ENCODE measurements at regions not wholly inside any gene's neighbourhood (a gene's known extent, or its start where the extent isn't known, plus 50 kb on each side); places are given as distances from the start of the nearest gene placed in this dataset.

DNA sequence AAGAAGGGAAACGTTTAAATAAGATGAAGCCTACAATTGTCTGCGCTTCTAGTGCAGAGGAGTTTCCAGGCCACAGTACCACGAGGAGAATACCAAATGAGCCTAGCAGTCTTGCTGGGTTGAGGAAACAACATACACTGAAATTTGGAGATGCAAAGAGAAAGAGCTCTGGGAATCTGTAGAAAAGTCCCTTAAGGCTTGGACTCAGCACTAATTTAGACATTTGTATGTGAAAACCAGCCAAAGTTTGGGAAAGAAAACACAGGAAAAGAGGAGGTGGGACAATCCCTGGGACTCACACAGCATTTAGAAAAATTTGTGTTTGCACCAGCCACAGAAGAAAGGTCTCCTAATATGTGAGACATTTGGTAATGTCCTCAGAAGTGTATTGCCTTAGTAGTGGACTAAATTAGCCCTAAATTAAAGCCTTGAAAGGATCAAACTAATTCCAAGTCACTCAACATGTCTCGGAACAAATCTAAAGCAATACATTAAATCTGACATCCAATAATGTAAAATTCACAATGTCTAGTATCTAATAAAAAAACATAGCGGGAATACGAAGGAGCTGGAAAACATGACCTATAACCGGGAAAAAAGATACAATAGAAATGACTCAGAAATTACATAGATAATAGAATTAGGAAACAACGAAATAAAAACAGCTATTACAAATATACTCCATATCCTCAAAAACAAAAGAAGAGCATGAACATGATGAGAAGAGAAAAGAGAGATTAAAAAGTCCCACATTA is 187.1 kb upstream of the NAMPT start:
- Histone ChIP-seq H3K27ac (ENCODE audit: control insufficient read depth, insufficient read depth, low read length) (no peak overlapping the region), H3K4me2 (ENCODE audit: control insufficient read depth, extremely low read depth, insufficient read depth, low read depth, low read length) (no peak overlapping the region), H3K36me3 (ENCODE audit: control insufficient read depth in 2 of 2, extremely low read depth in 1 of 2, insufficient read depth in 2 of 2, low read length in 2 of 2) (no peaks in the 10 kb centered on the region), H3K9me1 (ENCODE audit: control insufficient read depth, extremely low read depth, insufficient read depth, low read length) (no peaks in the 10 kb centered on the region), H3K9ac (ENCODE audit: control insufficient read depth, extremely low read depth, insufficient read depth, low read length) (no peak overlapping the region), H3K9me3 (ENCODE audit: control insufficient read depth, low read depth, low read length) (no peaks in the 10 kb centered on the region), H3K79me2 (ENCODE audit: control insufficient read depth, insufficient read depth, low read length) (no peaks in the 10 kb centered on the region), H4K20me1 (ENCODE audit: control insufficient read depth, extremely low read depth, insufficient read depth, low read length) (no peaks in the 10 kb centered on the region), H3K4me3 (ENCODE audit: control insufficient read depth in 2 of 3, extremely low read depth in 1 of 3, insufficient read depth in 2 of 3, low read depth in 1 of 3, low read length in 3 of 3) (no peak overlapping the region), H3K27me3 (ENCODE audit: control insufficient read depth, extremely low read depth, insufficient read depth, low read length) (no peaks in the 10 kb centered on the region), H2AFZ (ENCODE audit: control insufficient read depth, low read length) (no peak overlapping the region), H3K4me1 (ENCODE audit: control insufficient read depth, extremely low read depth, insufficient read depth, low read length) (no peaks in the 10 kb centered on the region)
- no peak for FAIRE-seq
- TF ChIP-seq EZH2 (IDR thresholded peaks at IDR 0.05; ENCODE audit: low read length) = no peak
- TF ChIP-seq, protein P1, sequence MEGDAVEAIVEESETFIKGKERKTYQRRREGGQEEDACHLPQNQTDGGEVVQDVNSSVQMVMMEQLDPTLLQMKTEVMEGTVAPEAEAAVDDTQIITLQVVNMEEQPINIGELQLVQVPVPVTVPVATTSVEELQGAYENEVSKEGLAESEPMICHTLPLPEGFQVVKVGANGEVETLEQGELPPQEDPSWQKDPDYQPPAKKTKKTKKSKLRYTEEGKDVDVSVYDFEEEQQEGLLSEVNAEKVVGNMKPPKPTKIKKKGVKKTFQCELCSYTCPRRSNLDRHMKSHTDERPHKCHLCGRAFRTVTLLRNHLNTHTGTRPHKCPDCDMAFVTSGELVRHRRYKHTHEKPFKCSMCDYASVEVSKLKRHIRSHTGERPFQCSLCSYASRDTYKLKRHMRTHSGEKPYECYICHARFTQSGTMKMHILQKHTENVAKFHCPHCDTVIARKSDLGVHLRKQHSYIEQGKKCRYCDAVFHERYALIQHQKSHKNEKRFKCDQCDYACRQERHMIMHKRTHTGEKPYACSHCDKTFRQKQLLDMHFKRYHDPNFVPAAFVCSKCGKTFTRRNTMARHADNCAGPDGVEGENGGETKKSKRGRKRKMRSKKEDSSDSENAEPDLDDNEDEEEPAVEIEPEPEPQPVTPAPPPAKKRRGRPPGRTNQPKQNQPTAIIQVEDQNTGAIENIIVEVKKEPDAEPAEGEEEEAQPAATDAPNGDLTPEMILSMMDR (optimal IDR thresholded peaks at IDR 0.05 in 1 of 3, IDR thresholded peaks at IDR 0.05 in 1 of 3, conservative IDR thresholded peaks at IDR 0.05 in 1 of 3; ENCODE audit: extremely low read depth in 1 of 3, insufficient read depth in 2 of 3, low read length in 3 of 3) = no peak
- no peak for DNase-seq (ENCODE audit: low read depth, low spot score)
- dilution Hi-C loops (cut with MboI; ENCODE audit: extremely low pct_ligation_motif_present, low sequenced_read_pairs) = no loop called here

DNA sequence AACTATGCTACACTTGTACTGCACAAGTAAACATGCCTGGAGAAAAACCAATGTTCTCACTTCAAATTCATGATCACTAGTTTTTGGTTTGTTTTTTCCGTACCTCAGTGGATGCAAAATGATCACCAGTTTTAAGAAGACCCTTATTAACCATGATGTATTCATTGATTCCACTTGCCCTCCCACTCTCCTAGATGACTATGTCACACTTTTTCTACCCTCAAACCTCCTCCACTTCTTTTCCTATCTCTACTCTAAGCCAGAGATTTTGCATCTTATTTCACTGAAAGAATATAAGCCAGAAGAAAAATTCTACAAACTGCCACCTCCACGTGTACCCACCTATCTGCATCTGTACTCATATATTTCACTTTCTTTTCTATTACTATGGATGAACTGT is 186.2 kb upstream of the NAMPT start:
- FAIRE-seq = no peak
- no peak for TF ChIP-seq EZH2 (IDR thresholded peaks at IDR 0.05; ENCODE audit: low read length)
- TF ChIP-seq, protein P1 (optimal IDR thresholded peaks at IDR 0.05 in 1 of 3, IDR thresholded peaks at IDR 0.05 in 1 of 3, conservative IDR thresholded peaks at IDR 0.05 in 1 of 3; ENCODE audit: extremely low read depth in 1 of 3, insufficient read depth in 2 of 3, low read length in 3 of 3) = no peak

More for the DNA sequence above, 186.2 kb upstream of the NAMPT start:
- Histone ChIP-seq H2AFZ (ENCODE audit: control insufficient read depth, low read length) (no peak overlapping the region), H3K4me3 (ENCODE audit: control insufficient read depth in 2 of 3, extremely low read depth in 1 of 3, insufficient read depth in 2 of 3, low read depth in 1 of 3, low read length in 3 of 3) (no peak overlapping the region), H3K9me3 (ENCODE audit: control insufficient read depth, low read depth, low read length) (no peaks in the 10 kb centered on the region), H3K27ac (ENCODE audit: control insufficient read depth, insufficient read depth, low read length) (no peak overlapping the region), H3K36me3 (ENCODE audit: control insufficient read depth in 2 of 2, extremely low read depth in 1 of 2, insufficient read depth in 2 of 2, low read length in 2 of 2) (no peaks in the 10 kb centered on the region), H3K9ac (ENCODE audit: control insufficient read depth, extremely low read depth, insufficient read depth, low read length) (no peak overlapping the region), H3K4me1 (ENCODE audit: control insufficient read depth, extremely low read depth, insufficient read depth, low read length) (no peaks in the 10 kb centered on the region), H3K79me2 (ENCODE audit: control insufficient read depth, insufficient read depth, low read length) (no peaks in the 10 kb centered on the region), H4K20me1 (ENCODE audit: control insufficient read depth, extremely low read depth, insufficient read depth, low read length) (no peaks in the 10 kb centered on the region), H3K9me1 (ENCODE audit: control insufficient read depth, extremely low read depth, insufficient read depth, low read length) (no peaks in the 10 kb centered on the region), H3K4me2 (ENCODE audit: control insufficient read depth, extremely low read depth, insufficient read depth, low read depth, low read length) (no peak overlapping the region), H3K27me3 (ENCODE audit: control insufficient read depth, extremely low read depth, insufficient read depth, low read length) (no peaks in the 10 kb centered on the region)
- dilution Hi-C loops (cut with MboI; ENCODE audit: extremely low pct_ligation_motif_present, low sequenced_read_pairs) = no loop called here
- DNase-seq (ENCODE audit: low read depth, low spot score) = no peak
